NCI-H2081 (cell line): ENCODE measurements at regions not wholly inside any gene's neighbourhood (a gene's known extent, or its start where the extent isn't known, plus 50 kb on each side); places are given as distances from the start of the nearest gene placed in this dataset.
A peak's percentile ranks its signal among the peaks of the same experiment; 100 is the strongest.

Experiments used
- DNase-seq, 2 experiments: peaks; one replicate each; lab custom pipeline; 2025; lab: John Stamatoyannopoulos, UW

GRCh38 chr5:65068410-65068809, 299.7 kb downstream of the CWC27 start:
- no peak for DNase-seq

GRCh38 chr5:65070026-65070425, 301.3 kb downstream of the CWC27 start:
- DNase-seq = no peak

GRCh38 chr5:65072850-65073249, 304.1 kb downstream of the CWC27 start:
- peak in 1 of 2 experiments; percentile 0 for DNase-seq

- no peak for DNase-seq
Measured at GRCh38 chr5:65073250-65073661, 304.5 kb downstream of the CWC27 start.

- no peak for DNase-seq
Measured at GRCh38 chr5:65075623-65076250, 307.0 kb downstream of the CWC27 start.

- DNase-seq = peak in 1 of 2 experiments; percentile 0
Measured at GRCh38 chr5:65076251-65076869, 307.6 kb downstream of the CWC27 start.

- no peak for DNase-seq
Measured at GRCh38 chr5:65077653-65078052, 308.9 kb downstream of the CWC27 start.

- no peak for DNase-seq
Measured at GRCh38 chr5:65078331-65078730, 309.6 kb downstream of the CWC27 start.

- no peak for DNase-seq
Measured at GRCh38 chr5:65081071-65081470, 312.3 kb downstream of the CWC27 start.

GRCh38 chr5:65084795-65085515, 316.2 kb downstream of the CWC27 start:
- no peak for DNase-seq

- no peak for DNase-seq
Measured at GRCh38 chr5:65085516-65085850, 316.8 kb downstream of the CWC27 start.

- no peak for DNase-seq
Measured at GRCh38 chr5:65086234-65086890, 317.6 kb downstream of the CWC27 start.

- DNase-seq = no peak
Measured at GRCh38 chr5:65087154-65087553, 318.4 kb downstream of the CWC27 start.

GRCh38 chr5:65094279-65094678, 325.5 kb downstream of the CWC27 start:
- no peak for DNase-seq

- DNase-seq = no peak
Measured at GRCh38 chr5:65098393-65098792, 329.7 kb downstream of the CWC27 start.
